ENCODE measurements at regions not wholly inside any gene's neighbourhood (a gene's known extent, or its start where the extent isn't known, plus 50 kb on each side); places are given as distances from the start of the nearest gene placed in this dataset.

DNA sequence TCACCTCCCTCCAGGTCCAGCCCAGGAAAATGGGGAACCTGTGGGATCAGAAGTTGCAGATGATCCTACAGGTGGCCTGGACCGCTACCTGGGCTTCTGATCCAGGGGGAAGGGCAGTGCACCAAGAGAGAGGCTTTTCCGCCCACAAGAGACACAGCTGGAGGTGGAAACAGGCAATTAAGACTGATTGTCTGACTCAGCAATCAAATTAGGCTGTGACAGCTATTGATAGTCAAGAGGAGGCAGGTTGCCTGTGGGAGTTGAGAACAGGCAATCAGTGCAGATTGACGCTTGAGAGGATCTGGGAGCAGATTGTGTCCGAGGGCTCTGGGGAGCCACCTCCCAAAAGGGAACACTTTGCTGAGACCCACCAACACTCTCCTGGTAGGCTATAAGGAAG lies 71.1 kb upstream of the SLC44A1 start:
- Histone ChIP-seq H3K79me2 (ENCODE audit: control insufficient read depth, insufficient read depth, low read length) (no peaks in the 10 kb centered on the region), H4K5ac (ENCODE audit: low read length) (no peak overlapping the region), H3K4ac (ENCODE audit: low read depth, low read length) (no peak overlapping the region), H3K23ac (ENCODE audit: low read length) (no peak overlapping the region), H3K18ac (ENCODE audit: low read length) (no peak overlapping the region), H3K56ac (ENCODE audit: low read length) (no peak overlapping the region), H3K36me3 (ENCODE audit: control insufficient read depth, insufficient read depth, low read length) (no peaks in the 10 kb centered on the region), H2BK15ac (replicated peaks; ENCODE audit: low read depth) (no peak overlapping the region), H3K4me3 (ENCODE audit: low read length) (no peak overlapping the region), H2BK120ac (ENCODE audit: low read depth, low read length) (no peak overlapping the region), H3K79me1 (ENCODE audit: low read length) (no peaks in the 10 kb centered on the region), H2AK5ac (ENCODE audit: low read length) (no peak overlapping the region), H3K4me1 (ENCODE audit: control insufficient read depth, low read depth, low read length) (peaks cover 14% of the 10 kb centered on the region), H3K27ac (ENCODE audit: low read depth, low read length) (no peak overlapping the region), H3K9ac (ENCODE audit: low read length) (no peak overlapping the region), H4K8ac (ENCODE audit: low read depth, low read length) (no peak overlapping the region), H3K27me3 (ENCODE audit: insufficient read depth, low read length, poor library complexity) (no peaks in the 10 kb centered on the region), H2BK5ac (ENCODE audit: low read length) (no peak overlapping the region), H3K4me2 (ENCODE audit: low read length) (no peak overlapping the region)
- no CpG with 5 or more reads among the region's 4 CpGs for WGBS (ENCODE audit: extremely low coverage, insufficient coverage, low lambda C conversion rate)
- DNase-seq = peak; percentile 92

DNA sequence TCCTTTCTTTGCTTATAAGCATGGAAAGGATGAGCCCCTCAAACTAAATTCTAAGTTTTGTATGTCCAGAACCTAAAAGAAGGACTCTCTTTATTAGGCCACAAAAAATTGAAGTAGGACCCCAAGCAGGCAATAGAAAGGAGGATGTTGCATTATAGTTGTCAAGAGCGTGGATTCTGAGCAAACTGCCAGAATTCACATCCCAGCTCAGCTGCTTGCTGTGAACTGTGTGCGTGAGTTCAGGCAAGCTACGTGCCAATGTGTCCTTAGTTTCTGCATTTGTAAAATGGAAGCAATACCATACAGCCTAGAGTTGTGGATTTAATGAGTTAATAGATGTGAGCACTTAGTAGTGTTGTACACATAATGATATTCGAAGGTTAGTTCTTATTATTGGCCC lies 70.6 kb upstream of the SLC44A1 start:
- H3K4me3 ChIP-seq (ENCODE audit: low read length) = no peak overlapping the region
- WGBS (ENCODE audit: extremely low coverage, insufficient coverage, low lambda C conversion rate) = no CpG with 5 or more reads among the region's 4 CpGs

DNA sequence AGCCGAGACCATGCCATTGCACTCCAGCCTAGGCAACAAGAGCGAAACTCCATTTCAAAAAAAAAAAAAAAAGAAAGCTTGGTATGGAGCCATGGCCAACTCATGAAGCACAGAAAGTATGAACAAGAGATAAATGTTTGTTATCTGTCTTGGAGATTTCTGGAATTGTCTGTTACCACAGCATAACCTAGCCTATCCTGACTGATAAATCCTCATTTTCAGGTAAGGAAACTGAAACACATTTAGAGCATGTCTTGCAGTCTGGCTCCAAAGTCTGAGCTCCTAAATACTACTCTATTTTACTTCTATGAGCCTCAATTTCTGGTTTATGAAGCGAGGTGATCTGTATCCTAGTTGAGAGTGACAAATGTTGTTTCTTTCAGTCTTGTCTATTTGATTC lies 68.3 kb upstream of the SLC44A1 start:
- H3K36me3 ChIP-seq (ENCODE audit: control insufficient read depth, insufficient read depth, low read length) = no peaks in the 10 kb centered on the region
- H3K79me2 ChIP-seq (ENCODE audit: control insufficient read depth, insufficient read depth, low read length) = no peaks in the 10 kb centered on the region
- no peak overlapping the region for H3K27ac ChIP-seq (ENCODE audit: low read depth, low read length)
- H3K4me2 ChIP-seq (ENCODE audit: low read length) = no peak overlapping the region
- H3K56ac ChIP-seq (ENCODE audit: low read length) = no peak overlapping the region
- no CpG with 5 or more reads among the region's 3 CpGs for WGBS (ENCODE audit: extremely low coverage, insufficient coverage, low lambda C conversion rate)
- H4K5ac ChIP-seq (ENCODE audit: low read length) = no peak overlapping the region
- H3K18ac ChIP-seq (ENCODE audit: low read length) = no peak overlapping the region
- no peak for DNase-seq
- no peaks in the 10 kb centered on the region for H3K79me1 ChIP-seq (ENCODE audit: low read length)
- no peak overlapping the region for H4K8ac ChIP-seq (ENCODE audit: low read depth, low read length)
- H3K4ac ChIP-seq (ENCODE audit: low read depth, low read length) = no peak overlapping the region
- no peak overlapping the region for H2AK5ac ChIP-seq (ENCODE audit: low read length)
- no peak overlapping the region for H3K9ac ChIP-seq (ENCODE audit: low read length)
- H3K4me3 ChIP-seq (ENCODE audit: low read length) = no peak overlapping the region
- no peaks in the 10 kb centered on the region for H3K27me3 ChIP-seq (ENCODE audit: insufficient read depth, low read length, poor library complexity)
- no peak overlapping the region for H2BK5ac ChIP-seq (ENCODE audit: low read length)
- H3K23ac ChIP-seq (ENCODE audit: low read length) = no peak overlapping the region
- no peak overlapping the region for H2BK15ac ChIP-seq (replicated peaks; ENCODE audit: low read depth)
- H2BK120ac ChIP-seq (ENCODE audit: low read depth, low read length) = no peak overlapping the region
- H3K4me1 ChIP-seq (ENCODE audit: control insufficient read depth, low read depth, low read length) = peaks cover 14% of the 10 kb centered on the region

More for the DNA sequence above, 70.6 kb upstream of the SLC44A1 start:
- Histone ChIP-seq H3K4me2 (ENCODE audit: low read length) (no peak overlapping the region), H3K79me2 (ENCODE audit: control insufficient read depth, insufficient read depth, low read length) (no peaks in the 10 kb centered on the region), H3K9ac (ENCODE audit: low read length) (no peak overlapping the region), H2BK5ac (ENCODE audit: low read length) (no peak overlapping the region), H2BK15ac (replicated peaks; ENCODE audit: low read depth) (no peak overlapping the region), H3K79me1 (ENCODE audit: low read length) (no peaks in the 10 kb centered on the region), H3K56ac (ENCODE audit: low read length) (no peak overlapping the region), H2AK5ac (ENCODE audit: low read length) (peak overlapping the region; percentile 59), H3K27ac (ENCODE audit: low read depth, low read length) (no peak overlapping the region), H3K36me3 (ENCODE audit: control insufficient read depth, insufficient read depth, low read length) (no peaks in the 10 kb centered on the region), H4K5ac (ENCODE audit: low read length) (no peak overlapping the region), H3K23ac (ENCODE audit: low read length) (no peak overlapping the region), H3K27me3 (ENCODE audit: insufficient read depth, low read length, poor library complexity) (no peaks in the 10 kb centered on the region), H2BK120ac (ENCODE audit: low read depth, low read length) (no peak overlapping the region), H3K4ac (ENCODE audit: low read depth, low read length) (no peak overlapping the region), H3K18ac (ENCODE audit: low read length) (no peak overlapping the region), H4K8ac (ENCODE audit: low read depth, low read length) (no peak overlapping the region), H3K4me1 (ENCODE audit: control insufficient read depth, low read depth, low read length) (peaks cover 14% of the 10 kb centered on the region)
- DNase-seq = no peak

DNA sequence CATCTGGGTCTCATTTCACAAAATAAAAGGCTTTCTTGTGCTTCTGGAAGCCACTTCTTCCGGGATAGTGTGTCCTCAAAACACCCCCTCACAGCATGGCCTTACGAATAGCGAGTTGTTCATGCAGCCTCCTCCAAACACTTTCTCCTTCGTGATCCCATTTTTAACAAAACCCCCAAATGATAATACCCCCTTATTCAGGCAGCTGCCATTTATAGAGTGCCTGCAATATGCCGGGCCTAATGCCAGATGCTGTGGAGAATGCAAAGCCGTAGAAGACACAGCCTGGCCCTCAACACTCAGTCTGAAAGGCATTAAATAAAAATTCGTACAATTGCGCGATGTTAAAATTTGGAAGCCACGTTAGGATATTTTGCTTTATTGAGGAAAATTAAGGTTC lies 66.4 kb upstream of the SLC44A1 start:
- Histone ChIP-seq H3K4me2 (ENCODE audit: low read length) (no peak overlapping the region), H2BK5ac (ENCODE audit: low read length) (no peak overlapping the region), H3K27ac (ENCODE audit: low read depth, low read length) (no peak overlapping the region), H3K56ac (ENCODE audit: low read length) (no peak overlapping the region), H2BK120ac (ENCODE audit: low read depth, low read length) (no peak overlapping the region), H3K79me1 (ENCODE audit: low read length) (no peaks in the 10 kb centered on the region), H3K4me3 (ENCODE audit: low read length) (no peak overlapping the region), H3K36me3 (ENCODE audit: control insufficient read depth, insufficient read depth, low read length) (no peaks in the 10 kb centered on the region), H2BK15ac (replicated peaks; ENCODE audit: low read depth) (no peak overlapping the region), H3K18ac (ENCODE audit: low read length) (no peak overlapping the region), H3K9ac (ENCODE audit: low read length) (no peak overlapping the region), H3K4ac (ENCODE audit: low read depth, low read length) (no peak overlapping the region), H3K4me1 (ENCODE audit: control insufficient read depth, low read depth, low read length) (peaks cover 8% of the 10 kb centered on the region), H2AK5ac (ENCODE audit: low read length) (no peak overlapping the region), H3K27me3 (ENCODE audit: insufficient read depth, low read length, poor library complexity) (no peaks in the 10 kb centered on the region), H4K8ac (ENCODE audit: low read depth, low read length) (no peak overlapping the region), H3K23ac (ENCODE audit: low read length) (no peak overlapping the region), H4K5ac (ENCODE audit: low read length) (no peak overlapping the region), H3K79me2 (ENCODE audit: control insufficient read depth, insufficient read depth, low read length) (no peaks in the 10 kb centered on the region)
- no CpG with 5 or more reads among the region's 10 CpGs for WGBS (ENCODE audit: extremely low coverage, insufficient coverage, low lambda C conversion rate)
- DNase-seq = no peak

DNA sequence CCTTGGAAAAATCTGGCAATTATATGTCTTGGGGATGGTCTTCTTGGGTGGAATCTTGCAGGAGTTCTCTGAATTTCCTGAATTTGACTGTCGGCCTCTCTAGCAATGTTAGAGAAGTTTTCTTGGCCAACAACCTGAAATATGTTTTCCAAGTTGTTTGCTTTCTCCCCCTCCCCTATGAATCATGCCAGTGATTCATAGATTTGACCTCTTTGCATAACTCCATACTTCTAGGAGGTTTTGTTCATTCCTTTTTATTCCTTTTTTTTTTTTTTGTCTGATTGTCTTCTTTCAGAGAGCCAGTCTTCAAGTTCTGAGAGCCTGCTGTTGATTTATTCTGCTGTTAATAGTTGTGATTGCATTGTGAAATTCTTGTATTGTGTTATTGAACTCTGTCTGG lies 56.7 kb upstream of the SLC44A1 start:
- Histone ChIP-seq H3K36me3 (ENCODE audit: control insufficient read depth, insufficient read depth, low read length) (no peaks in the 10 kb centered on the region), H3K27ac (ENCODE audit: low read depth, low read length) (no peak overlapping the region), H3K27me3 (ENCODE audit: insufficient read depth, low read length, poor library complexity) (no peaks in the 10 kb centered on the region), H2BK15ac (replicated peaks; ENCODE audit: low read depth) (no peak overlapping the region), H3K79me1 (ENCODE audit: low read length) (no peaks in the 10 kb centered on the region), H3K4me1 (ENCODE audit: control insufficient read depth, low read depth, low read length) (no peaks in the 10 kb centered on the region), H2BK5ac (ENCODE audit: low read length) (no peak overlapping the region), H3K4me2 (ENCODE audit: low read length) (no peak overlapping the region), H4K5ac (ENCODE audit: low read length) (no peak overlapping the region), H2AK5ac (ENCODE audit: low read length) (no peak overlapping the region), H3K56ac (ENCODE audit: low read length) (no peak overlapping the region), H3K9ac (ENCODE audit: low read length) (no peak overlapping the region), H2BK120ac (ENCODE audit: low read depth, low read length) (no peak overlapping the region), H3K18ac (ENCODE audit: low read length) (no peak overlapping the region), H3K79me2 (ENCODE audit: control insufficient read depth, insufficient read depth, low read length) (no peaks in the 10 kb centered on the region), H3K4ac (ENCODE audit: low read depth, low read length) (no peak overlapping the region), H3K4me3 (ENCODE audit: low read length) (no peak overlapping the region), H4K8ac (ENCODE audit: low read depth, low read length) (no peak overlapping the region), H3K23ac (ENCODE audit: low read length) (no peak overlapping the region)
- DNase-seq = no peak
- WGBS (ENCODE audit: extremely low coverage, insufficient coverage, low lambda C conversion rate) = no CpG with 5 or more reads among the region's 1 CpG

DNA sequence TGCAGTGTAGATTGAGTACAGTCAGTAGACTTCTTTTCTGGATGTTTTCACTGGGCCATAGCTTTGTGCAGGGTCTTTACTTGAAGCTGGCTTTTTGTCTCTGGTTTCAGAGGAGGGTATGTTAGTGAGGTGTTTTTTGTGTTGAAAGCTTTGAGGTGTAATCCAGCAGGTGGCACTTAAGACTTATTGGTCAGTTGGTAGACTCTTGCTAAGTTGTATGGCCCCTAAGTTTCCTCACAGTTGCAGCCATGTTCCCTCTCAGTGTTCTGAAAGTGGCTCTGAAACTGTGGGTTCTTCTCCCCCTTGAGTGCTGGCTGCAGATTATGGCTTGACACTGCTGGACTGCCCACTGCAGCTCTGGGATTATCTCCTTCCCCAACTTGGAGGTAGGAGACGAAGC lies 55.7 kb upstream of the SLC44A1 start:
- Histone ChIP-seq H3K27ac (ENCODE audit: low read depth, low read length) (no peak overlapping the region), H3K23ac (ENCODE audit: low read length) (no peak overlapping the region), H3K9ac (ENCODE audit: low read length) (no peak overlapping the region), H2AK5ac (ENCODE audit: low read length) (no peak overlapping the region), H3K18ac (ENCODE audit: low read length) (no peak overlapping the region), H2BK5ac (ENCODE audit: low read length) (no peak overlapping the region), H3K36me3 (ENCODE audit: control insufficient read depth, insufficient read depth, low read length) (no peaks in the 10 kb centered on the region), H2BK15ac (replicated peaks; ENCODE audit: low read depth) (no peak overlapping the region), H3K4me3 (ENCODE audit: low read length) (no peak overlapping the region), H4K8ac (ENCODE audit: low read depth, low read length) (no peak overlapping the region), H3K27me3 (ENCODE audit: insufficient read depth, low read length, poor library complexity) (no peaks in the 10 kb centered on the region), H3K79me1 (ENCODE audit: low read length) (no peaks in the 10 kb centered on the region), H3K4ac (ENCODE audit: low read depth, low read length) (no peak overlapping the region), H3K4me2 (ENCODE audit: low read length) (no peak overlapping the region), H4K5ac (ENCODE audit: low read length) (no peak overlapping the region), H3K4me1 (ENCODE audit: control insufficient read depth, low read depth, low read length) (no peaks in the 10 kb centered on the region), H3K79me2 (ENCODE audit: control insufficient read depth, insufficient read depth, low read length) (no peaks in the 10 kb centered on the region), H3K56ac (ENCODE audit: low read length) (no peak overlapping the region), H2BK120ac (ENCODE audit: low read depth, low read length) (no peak overlapping the region)
- no peak for DNase-seq
- WGBS (ENCODE audit: extremely low coverage, insufficient coverage, low lambda C conversion rate) = no CpG with 5 or more reads among the region's 1 CpG

Measured in mesendoderm (in vitro differentiated cells).